IPS-18c (cell line): ENCODE measurements at regions not wholly inside any gene's neighbourhood (a gene's known extent, or its start where the extent isn't known, plus 50 kb on each side); places are given as distances from the start of the nearest gene placed in this dataset.

Experiments used
- H3K4me3 ChIP-seq: 2 replicates; pipeline ENCODE4 v1.7.0; 2013; ENCODE audit warnings: low read depth, mild to moderate bottlenecking, low read length, moderate library complexity; ENCODE audit not compliant: insufficient read depth
- H3K9me3 ChIP-seq: one replicate; pipeline ENCODE4 v1.6.1; 2013; ENCODE audit warnings: mild to moderate bottlenecking, low read length, moderate library complexity; ENCODE audit not compliant: control insufficient read depth, insufficient read depth

- H3K9me3 ChIP-seq = no peaks in the 10 kb centered on the region
- no peak overlapping the region for H3K4me3 ChIP-seq
Measured at GRCh38 chr19:30916238-30916637, 433.0 kb downstream of the TSHZ3 start.

GRCh38 chr19:30911491-30911890 lies 437.7 kb downstream of the TSHZ3 start:
- H3K9me3 ChIP-seq = no peaks in the 10 kb centered on the region
- no peak overlapping the region for H3K4me3 ChIP-seq

- H3K9me3 ChIP-seq = no peaks in the 10 kb centered on the region
Measured at GRCh38 chr19:30910485-30911240, 438.6 kb downstream of the TSHZ3 start.

GRCh38 chr19:30909216-30909615 lies 440.0 kb downstream of the TSHZ3 start:
- Histone ChIP-seq H3K4me3 (no peak overlapping the region), H3K9me3 (no peaks in the 10 kb centered on the region)

More at GRCh38 chr19:30910485-30911240, 438.6 kb downstream of the TSHZ3 start:
- no peak overlapping the region for H3K4me3 ChIP-seq

GRCh38 chr19:30908262-30908771 lies 440.9 kb downstream of the TSHZ3 start:
- H3K9me3 ChIP-seq = no peaks in the 10 kb centered on the region
- no peak overlapping the region for H3K4me3 ChIP-seq

GRCh38 chr19:30906871-30907270 lies 442.4 kb downstream of the TSHZ3 start:
- H3K9me3 ChIP-seq = no peaks in the 10 kb centered on the region
- H3K4me3 ChIP-seq = no peak overlapping the region

GRCh38 chr19:30900051-30900450 lies 449.2 kb downstream of the TSHZ3 start:
- Histone ChIP-seq H3K4me3 (no peak overlapping the region), H3K9me3 (no peaks in the 10 kb centered on the region)

- H3K9me3 ChIP-seq = no peaks in the 10 kb centered on the region
Measured at GRCh38 chr19:30898353-30899103, 450.7 kb downstream of the TSHZ3 start.

GRCh38 chr19:30897553-30897952 lies 451.7 kb downstream of the TSHZ3 start:
- no peak overlapping the region for H3K4me3 ChIP-seq
- H3K9me3 ChIP-seq = no peaks in the 10 kb centered on the region

More at GRCh38 chr19:30898353-30899103, 450.7 kb downstream of the TSHZ3 start:
- no peak overlapping the region for H3K4me3 ChIP-seq

- Histone ChIP-seq H3K4me3 (no peak overlapping the region), H3K9me3 (no peaks in the 10 kb centered on the region)
Measured at GRCh38 chr19:30897034-30897433, 452.2 kb downstream of the TSHZ3 start.

GRCh38 chr19:30896554-30896953 lies 452.7 kb downstream of the TSHZ3 start:
- H3K4me3 ChIP-seq = no peak overlapping the region
- no peaks in the 10 kb centered on the region for H3K9me3 ChIP-seq

GRCh38 chr19:30895946-30896345 lies 453.3 kb downstream of the TSHZ3 start:
- no peak overlapping the region for H3K4me3 ChIP-seq
- H3K9me3 ChIP-seq = no peaks in the 10 kb centered on the region

GRCh38 chr19:30891051-30891450 lies 458.2 kb downstream of the TSHZ3 start:
- H3K9me3 ChIP-seq = no peaks in the 10 kb centered on the region
- no peak overlapping the region for H3K4me3 ChIP-seq

GRCh38 chr19:30890033-30890432 lies 459.2 kb downstream of the TSHZ3 start:
- no peak overlapping the region for H3K4me3 ChIP-seq
- H3K9me3 ChIP-seq = no peaks in the 10 kb centered on the region

GRCh38 chr19:30888937-30889336 lies 460.3 kb downstream of the TSHZ3 start:
- Histone ChIP-seq H3K9me3 (no peaks in the 10 kb centered on the region), H3K4me3 (no peak overlapping the region)

- H3K9me3 ChIP-seq = no peaks in the 10 kb centered on the region
- no peak overlapping the region for H3K4me3 ChIP-seq
Measured at GRCh38 chr19:30887042-30887441, 462.2 kb downstream of the TSHZ3 start.

GRCh38 chr19:30886222-30886621 lies 463.0 kb downstream of the TSHZ3 start:
- Histone ChIP-seq H3K4me3 (no peak overlapping the region), H3K9me3 (no peaks in the 10 kb centered on the region)

- H3K9me3 ChIP-seq = no peaks in the 10 kb centered on the region
Measured at GRCh38 chr19:30884146-30884812, 465.0 kb downstream of the TSHZ3 start.

More at GRCh38 chr19:30884146-30884812, 465.0 kb downstream of the TSHZ3 start:
- no peak overlapping the region for H3K4me3 ChIP-seq
